Endodermal cell (in vitro differentiated cells): ENCODE measurements at regions not wholly inside any gene's neighbourhood (a gene's known extent, or its start where the extent isn't known, plus 50 kb on each side); places are given as distances from the start of the nearest gene placed in this dataset.
A peak's percentile ranks its signal among the peaks of the same experiment; 100 is the strongest.

Experiments used
- DNase-seq: peaks from one replicate; pipeline ENCODE4 v3.0.0-alpha.2; 2017
- H3K27ac ChIP-seq: 2 replicates; pipeline ENCODE4 v1.5.1; 2013; ENCODE audit warnings: mild to moderate bottlenecking, low read depth, low read length, moderate library complexity
- H3K27me3 ChIP-seq: 2 replicates; pipeline ENCODE4 v1.6.1; 2013; ENCODE audit warnings: mild to moderate bottlenecking, low read length, moderate library complexity; ENCODE audit not compliant: insufficient read depth, control insufficient read depth, poor library complexity, severe bottlenecking
- H3K36me3 ChIP-seq: 2 replicates; pipeline ENCODE4 v1.7.0; 2013; ENCODE audit warnings: mild to moderate bottlenecking, low read length, moderate library complexity; ENCODE audit not compliant: control insufficient read depth, insufficient read depth
- H3K4me1 ChIP-seq: one replicate; pipeline ENCODE4 v1.7.0; 2013; ENCODE audit warnings: low read length; ENCODE audit not compliant: control insufficient read depth, insufficient read depth
- H3K4me3 ChIP-seq: 2 replicates; pipeline ENCODE4 v1.5.1; 2013; ENCODE audit warnings: mild to moderate bottlenecking, low read length, moderate library complexity
- H3K9ac ChIP-seq: 2 replicates; pipeline ENCODE4 v1.6.1; 2013; ENCODE audit warnings: mild to moderate bottlenecking, low read length, moderate library complexity; ENCODE audit not compliant: poor library complexity, severe bottlenecking; ENCODE audit errors: extremely low read depth
- H3K9me3 ChIP-seq: 2 replicates; pipeline ENCODE4 v1.6.1; 2013; ENCODE audit warnings: mild to moderate bottlenecking, low read length, moderate library complexity; ENCODE audit not compliant: control insufficient read depth
- H3K27ac Mint-ChIP-seq: 2 replicates; pipeline ENCODE4 v1.8.0; 2020; ENCODE audit warnings: mixed read lengths
- H3K27me3 Mint-ChIP-seq: 2 replicates; pipeline ENCODE4 v1.8.0; 2021; ENCODE audit warnings: mild to moderate bottlenecking, mixed read lengths; ENCODE audit not compliant: insufficient read depth
- H3K36me3 Mint-ChIP-seq: 2 replicates; pipeline ENCODE4 v1.8.0; 2020; ENCODE audit warnings: low read depth, mixed read lengths
- H3K4me1 Mint-ChIP-seq: 2 replicates; pipeline ENCODE4 v1.8.0; 2020; ENCODE audit warnings: mixed read lengths
- H3K4me3 Mint-ChIP-seq: 2 replicates; pipeline ENCODE4 v1.8.0; 2020; ENCODE audit warnings: mild to moderate bottlenecking, moderate library complexity, mixed read lengths
- H3K9me3 Mint-ChIP-seq: 2 replicates; pipeline ENCODE4 v1.8.0; 2020; ENCODE audit warnings: mild to moderate bottlenecking, mixed read lengths
- CTCF ChIP-seq: fragments of 200-600 bp; sonication (generic); conservative IDR thresholded peaks from 2 replicates; pipeline ENCODE4 v1.5.0; 2021; ENCODE audit warnings: antibody characterized with exemption, mild to moderate bottlenecking
- WGBS, 2 experiments: methylation state at CpG; one replicate each; pipeline versions ENCODE4 v1.1.5 to v1.1.7; 2013; ENCODE audit warnings: missing lambda C conversion rate in 2 of 2, mixed read lengths in 1 of 2; ENCODE audit not compliant: insufficient coverage in 1 of 2, insufficient read length in 1 of 2; 5-methylcytosine and 5-hydroxymethylcytosine counted together

GRCh38 chr17:13940858-13941665 lies 128.2 kb upstream of the COX10 start:
- Histone ChIP-seq H3K9ac (no peak overlapping the region), H3K4me3 (no peak overlapping the region), H3K9me3 (peaks cover 22% of the 10 kb centered on the region), H3K27ac (no peak overlapping the region), H3K27me3 (no peaks in the 10 kb centered on the region), H3K4me1 (no peaks in the 10 kb centered on the region), H3K36me3 (no peaks in the 10 kb centered on the region)
- WGBS, 2 experiments, result 97 to 100% methylated on average over 1 to 3 of the region's 3 CpGs
- Mint-ChIP-seq H3K4me1 (no peaks in the 10 kb centered on the region), H3K27me3 (no peaks in the 10 kb centered on the region), H3K4me3 (no peak overlapping the region), H3K27ac (no peak overlapping the region), H3K9me3 (peaks cover 16% of the 10 kb centered on the region), H3K36me3 (no peaks in the 10 kb centered on the region)
- peak; percentile 50 for TF ChIP-seq CTCF
- peak; percentile 73 for DNase-seq

- H3K27me3 Mint-ChIP-seq, result no peaks in the 10 kb centered on the region
- H3K4me3 Mint-ChIP-seq, result no peak overlapping the region
- no peaks in the 10 kb centered on the region for H3K36me3 ChIP-seq
- H3K27ac Mint-ChIP-seq, result no peak overlapping the region
- no peak overlapping the region for H3K9ac ChIP-seq
- H3K9me3 ChIP-seq, result peaks cover 22% of the 10 kb centered on the region
- H3K36me3 Mint-ChIP-seq, result no peaks in the 10 kb centered on the region
- DNase-seq, result no peak
- H3K9me3 Mint-ChIP-seq, result peaks cover 16% of the 10 kb centered on the region
- H3K27ac ChIP-seq, result no peak overlapping the region
- 68 to 100% methylated on average over 1 to 3 of the region's 3 CpGs for WGBS, 2 experiments
- H3K4me1 Mint-ChIP-seq, result no peaks in the 10 kb centered on the region
- H3K27me3 ChIP-seq, result no peaks in the 10 kb centered on the region
- H3K4me1 ChIP-seq, result no peaks in the 10 kb centered on the region
- TF ChIP-seq CTCF, result no peak
- H3K4me3 ChIP-seq, result no peak overlapping the region
Observed at GRCh38 chr17:13941781-13942180, 127.5 kb upstream of the COX10 start.

- Histone ChIP-seq H3K27me3 (no peaks in the 10 kb centered on the region), H3K27ac (no peak overlapping the region), H3K9me3 (peaks cover 18% of the 10 kb centered on the region), H3K9ac (no peak overlapping the region), H3K4me1 (no peaks in the 10 kb centered on the region), H3K4me3 (no peak overlapping the region), H3K36me3 (no peaks in the 10 kb centered on the region)
- H3K4me3 Mint-ChIP-seq, result no peak overlapping the region
- peaks cover 16% of the 10 kb centered on the region for H3K9me3 Mint-ChIP-seq
- TF ChIP-seq CTCF, result no peak
- 86 to 90% methylated on average over 1 to 2 of the region's 2 CpGs for WGBS, 2 experiments
- no peak for DNase-seq
- H3K4me1 Mint-ChIP-seq, result no peaks in the 10 kb centered on the region
- no peaks in the 10 kb centered on the region for H3K27me3 Mint-ChIP-seq
- H3K36me3 Mint-ChIP-seq, result no peaks in the 10 kb centered on the region
- no peak overlapping the region for H3K27ac Mint-ChIP-seq
Observed at GRCh38 chr17:13943909-13944308, 125.4 kb upstream of the COX10 start.
